ENCODE measurements at regions not wholly inside any gene's neighbourhood (a gene's known extent, or its start where the extent isn't known, plus 50 kb on each side); places are given as distances from the start of the nearest gene placed in this dataset.

DNA sequence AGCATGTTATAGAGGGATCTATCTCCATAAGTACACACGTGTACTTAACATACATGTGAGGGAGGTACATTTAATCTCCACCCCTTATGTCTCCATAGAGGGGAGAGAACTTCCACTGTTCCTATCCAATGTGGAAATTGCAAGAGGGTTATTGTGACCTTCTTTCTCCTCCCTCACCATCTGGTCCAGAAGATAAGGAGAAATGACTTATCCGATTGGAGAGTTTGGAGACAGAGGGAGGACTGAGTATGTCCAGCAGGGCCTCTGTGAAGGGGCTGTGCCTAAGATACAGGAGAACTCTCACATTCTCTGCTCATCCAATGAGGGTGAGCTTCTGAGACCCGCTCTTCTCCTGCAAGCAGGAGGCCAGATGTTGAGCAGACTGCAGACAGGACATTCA is 113.1 kb downstream of the QDPR start:
- no peaks in the 10 kb centered on the region for H3K79me2 ChIP-seq (replicated peaks; ENCODE audit: insufficient read depth)
- no peak for TF ChIP-seq EZH2phosphoT487 (IDR thresholded peaks at IDR 0.05; ENCODE audit: unreplicated experiment)
- TF ChIP-seq CREB1 (CRISPR knock-in tag; IDR thresholded peaks at IDR 0.05; ENCODE audit: low read depth), result no peak
- TF ChIP-seq NANOG (IDR thresholded peaks at IDR 0.05; ENCODE audit: borderline replicate concordance), result no peak
- TF ChIP-seq, protein P1, sequence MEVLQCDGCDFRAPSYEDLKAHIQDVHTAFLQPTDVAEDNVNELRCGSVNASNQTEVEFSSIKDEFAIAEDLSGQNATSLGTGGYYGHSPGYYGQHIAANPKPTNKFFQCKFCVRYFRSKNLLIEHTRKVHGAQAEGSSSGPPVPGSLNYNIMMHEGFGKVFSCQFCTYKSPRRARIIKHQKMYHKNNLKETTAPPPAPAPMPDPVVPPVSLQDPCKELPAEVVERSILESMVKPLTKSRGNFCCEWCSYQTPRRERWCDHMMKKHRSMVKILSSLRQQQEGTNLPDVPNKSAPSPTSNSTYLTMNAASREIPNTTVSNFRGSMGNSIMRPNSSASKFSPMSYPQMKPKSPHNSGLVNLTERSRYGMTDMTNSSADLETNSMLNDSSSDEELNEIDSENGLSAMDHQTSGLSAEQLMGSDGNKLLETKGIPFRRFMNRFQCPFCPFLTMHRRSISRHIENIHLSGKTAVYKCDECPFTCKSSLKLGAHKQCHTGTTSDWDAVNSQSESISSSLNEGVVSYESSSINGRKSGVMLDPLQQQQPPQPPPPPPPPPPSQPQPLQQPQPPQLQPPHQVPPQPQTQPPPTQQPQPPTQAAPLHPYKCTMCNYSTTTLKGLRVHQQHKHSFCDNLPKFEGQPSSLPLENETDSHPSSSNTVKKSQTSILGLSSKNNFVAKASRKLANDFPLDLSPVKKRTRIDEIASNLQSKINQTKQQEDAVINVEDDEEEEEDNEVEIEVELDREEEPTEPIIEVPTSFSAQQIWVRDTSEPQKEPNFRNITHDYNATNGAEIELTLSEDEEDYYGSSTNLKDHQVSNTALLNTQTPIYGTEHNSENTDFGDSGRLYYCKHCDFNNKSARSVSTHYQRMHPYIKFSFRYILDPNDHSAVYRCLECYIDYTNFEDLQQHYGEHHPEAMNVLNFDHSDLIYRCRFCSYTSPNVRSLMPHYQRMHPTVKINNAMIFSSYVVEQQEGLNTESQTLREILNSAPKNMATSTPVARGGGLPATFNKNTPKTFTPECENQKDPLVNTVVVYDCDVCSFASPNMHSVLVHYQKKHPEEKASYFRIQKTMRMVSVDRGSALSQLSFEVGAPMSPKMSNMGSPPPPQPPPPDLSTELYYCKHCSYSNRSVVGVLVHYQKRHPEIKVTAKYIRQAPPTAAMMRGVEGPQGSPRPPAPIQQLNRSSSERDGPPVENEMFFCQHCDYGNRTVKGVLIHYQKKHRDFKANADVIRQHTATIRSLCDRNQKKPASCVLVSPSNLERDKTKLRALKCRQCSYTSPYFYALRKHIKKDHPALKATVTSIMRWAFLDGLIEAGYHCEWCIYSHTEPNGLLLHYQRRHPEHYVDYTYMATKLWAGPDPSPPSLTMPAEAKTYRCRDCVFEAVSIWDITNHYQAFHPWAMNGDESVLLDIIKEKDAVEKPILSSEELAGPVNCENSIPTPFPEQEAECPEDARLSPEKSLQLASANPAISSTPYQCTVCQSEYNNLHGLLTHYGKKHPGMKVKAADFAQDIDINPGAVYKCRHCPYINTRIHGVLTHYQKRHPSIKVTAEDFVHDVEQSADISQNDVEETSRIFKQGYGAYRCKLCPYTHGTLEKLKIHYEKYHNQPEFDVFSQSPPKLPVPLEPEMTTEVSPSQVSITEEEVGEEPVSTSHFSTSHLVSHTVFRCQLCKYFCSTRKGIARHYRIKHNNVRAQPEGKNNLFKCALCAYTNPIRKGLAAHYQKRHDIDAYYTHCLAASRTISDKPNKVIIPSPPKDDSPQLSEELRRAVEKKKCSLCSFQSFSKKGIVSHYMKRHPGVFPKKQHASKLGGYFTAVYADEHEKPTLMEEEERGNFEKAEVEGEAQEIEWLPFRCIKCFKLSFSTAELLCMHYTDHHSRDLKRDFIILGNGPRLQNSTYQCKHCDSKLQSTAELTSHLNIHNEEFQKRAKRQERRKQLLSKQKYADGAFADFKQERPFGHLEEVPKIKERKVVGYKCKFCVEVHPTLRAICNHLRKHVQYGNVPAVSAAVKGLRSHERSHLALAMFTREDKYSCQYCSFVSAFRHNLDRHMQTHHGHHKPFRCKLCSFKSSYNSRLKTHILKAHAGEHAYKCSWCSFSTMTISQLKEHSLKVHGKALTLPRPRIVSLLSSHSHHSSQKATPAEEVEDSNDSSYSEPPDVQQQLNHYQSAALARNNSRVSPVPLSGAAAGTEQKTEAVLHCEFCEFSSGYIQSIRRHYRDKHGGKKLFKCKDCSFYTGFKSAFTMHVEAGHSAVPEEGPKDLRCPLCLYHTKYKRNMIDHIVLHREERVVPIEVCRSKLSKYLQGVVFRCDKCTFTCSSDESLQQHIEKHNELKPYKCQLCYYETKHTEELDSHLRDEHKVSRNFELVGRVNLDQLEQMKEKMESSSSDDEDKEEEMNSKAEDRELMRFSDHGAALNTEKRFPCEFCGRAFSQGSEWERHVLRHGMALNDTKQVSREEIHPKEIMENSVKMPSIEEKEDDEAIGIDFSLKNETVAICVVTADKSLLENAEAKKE (CRISPR knock-in tag; IDR thresholded peaks at IDR 0.05), result no peak
- TF ChIP-seq, protein P2, sequence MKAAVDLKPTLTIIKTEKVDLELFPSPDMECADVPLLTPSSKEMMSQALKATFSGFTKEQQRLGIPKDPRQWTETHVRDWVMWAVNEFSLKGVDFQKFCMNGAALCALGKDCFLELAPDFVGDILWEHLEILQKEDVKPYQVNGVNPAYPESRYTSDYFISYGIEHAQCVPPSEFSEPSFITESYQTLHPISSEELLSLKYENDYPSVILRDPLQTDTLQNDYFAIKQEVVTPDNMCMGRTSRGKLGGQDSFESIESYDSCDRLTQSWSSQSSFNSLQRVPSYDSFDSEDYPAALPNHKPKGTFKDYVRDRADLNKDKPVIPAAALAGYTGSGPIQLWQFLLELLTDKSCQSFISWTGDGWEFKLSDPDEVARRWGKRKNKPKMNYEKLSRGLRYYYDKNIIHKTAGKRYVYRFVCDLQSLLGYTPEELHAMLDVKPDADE (IDR thresholded peaks at IDR 0.05), result no peak
- TF ChIP-seq EZH2 (IDR thresholded peaks at IDR 0.05; ENCODE audit: low read depth, unreplicated experiment), result no peak
- no peak for TF ChIP-seq STAT1 (IDR thresholded peaks at IDR 0.05; ENCODE audit: unreplicated experiment)
- DNase-seq (ENCODE audit: low spot score) (no peak), ATAC-seq (no peak)
- no peak overlapping the region for H3K27ac ChIP-seq (ENCODE audit: low read depth)
- H4K20me1 ChIP-seq (replicated peaks; ENCODE audit: insufficient read depth), result no peaks in the 10 kb centered on the region
- no peaks in the 10 kb centered on the region for H3K36me3 ChIP-seq (ENCODE audit: insufficient read depth)
- no peaks in the 10 kb centered on the region for H3F3A ChIP-seq (replicated peaks; ENCODE audit: low read depth)
- H3K4me3 ChIP-seq, result no peak overlapping the region
- no peak overlapping the region for H3K4me3 Mint-ChIP-seq
- no peak overlapping the region for H2AFZ ChIP-seq
- H3K27ac Mint-ChIP-seq, result no peak overlapping the region
- H3K9me3 Mint-ChIP-seq, result no peaks in the 10 kb centered on the region; the same call in 2 of the 3 replicates
- H3K4me1 Mint-ChIP-seq, result no peaks in the 10 kb centered on the region
- H3K27me3 ChIP-seq (ENCODE audit: insufficient read depth), result no peaks in the 10 kb centered on the region
- H3K27me3 Mint-ChIP-seq (ENCODE audit: insufficient read depth, low read depth, poor library complexity), result no peaks in the 10 kb centered on the region
- no peak overlapping the region for H3K4me2 ChIP-seq
- peaks cover 5% of the 10 kb centered on the region; the same call in 1 of the 2 replicates for H3K9me2 ChIP-seq (ENCODE audit: insufficient read depth)
- no peaks in the 10 kb centered on the region for H3K4me1 ChIP-seq (ENCODE audit: insufficient read depth)
- H3K36me3 Mint-ChIP-seq (ENCODE audit: low read depth), result no peaks in the 10 kb centered on the region

Measured in GM23338 (cell line).